ENCODE measurements at regions not wholly inside any gene's neighbourhood (a gene's known extent, or its start where the extent isn't known, plus 50 kb on each side); places are given as distances from the start of the nearest gene placed in this dataset.

DNA sequence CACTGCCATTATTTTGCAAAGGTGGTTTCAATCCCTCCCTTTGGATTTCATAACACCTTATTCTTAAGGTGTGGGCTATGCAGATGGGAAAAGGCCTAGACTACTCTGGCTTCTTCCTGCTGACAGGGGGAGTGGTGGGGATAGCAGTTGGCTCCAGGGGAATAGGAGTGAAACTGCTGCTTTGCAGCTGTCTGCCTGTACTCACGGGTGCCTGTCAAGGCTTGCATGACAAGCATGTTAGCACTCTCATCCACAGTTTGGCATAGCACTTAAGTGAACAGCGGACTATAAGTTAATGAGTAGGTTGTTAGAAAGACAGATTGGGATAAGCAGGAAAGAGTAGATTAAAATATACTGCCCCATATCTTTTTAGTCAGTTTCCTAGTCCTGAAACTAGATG is 287.5 kb upstream of the DAB1 start:
- Histone ChIP-seq H3K4me2 (ENCODE audit: control insufficient read depth, insufficient read depth) (no peak overlapping the region), H3K4me3 (no peak overlapping the region), H3K9ac (ENCODE audit: control insufficient read depth, insufficient read depth, low read length) (no peak overlapping the region), H4K20me1 (ENCODE audit: control insufficient read depth, insufficient read depth) (no peaks in the 10 kb centered on the region), H3K27ac (ENCODE audit: control insufficient read depth, insufficient read depth) (no peak overlapping the region), H3K36me3 (ENCODE audit: control insufficient read depth in 2 of 2, insufficient read depth in 2 of 2, low read length in 1 of 2) (no peaks in the 10 kb centered on the region), H3K9me3 (replicated peaks; ENCODE audit: control insufficient read depth, insufficient read depth, low read length) (no peaks in the 10 kb centered on the region), H2AFZ (ENCODE audit: control insufficient read depth, low read depth, low read length) (no peak overlapping the region), H3K27me3 (replicated peaks in 1 of 2; ENCODE audit: control insufficient read depth in 2 of 2, insufficient read depth in 2 of 2, low read length in 1 of 2) (no peaks in the 10 kb centered on the region; a peak in 1 of 4 replicates), H3K4me1 (ENCODE audit: control insufficient read depth, insufficient read depth, low read length) (no peaks in the 10 kb centered on the region), H3K79me2 (ENCODE audit: control insufficient read depth, insufficient read depth, low read length) (no peaks in the 10 kb centered on the region)
- POLR2A ChIA-PET = no interaction called here
- ATAC-seq (no peak), DNase-seq (ENCODE audit: low read depth, low spot score) (no peak), FAIRE-seq (no peak)
- in situ Hi-C loops (cut with MboI) = no loop called here
- RAD21 ChIA-PET (ENCODE audit: unreplicated experiment) = no interaction called here
- 5% methylated on average over 2 of the region's 2 CpGs for WGBS (ENCODE audit: insufficient coverage, insufficient replicate concordance, low lambda C conversion rate, missing lambda C conversion rate)
- CTCF ChIA-PET = no interaction called here
- no peak for TF ChIP-seq EZH2 (IDR thresholded peaks at IDR 0.05; ENCODE audit: borderline replicate concordance, control insufficient read depth, low read depth, low read length)
- SMC1A ChIA-PET (ENCODE audit: uncharacterized antibody, unreplicated experiment) = no interaction called here
- intact Hi-C loops (cut with micrococcal nuclease; ENCODE audit: unreplicated experiment) = no loop called here
- no TSS peak for BruUV-seq (replicated peaks)

DNA sequence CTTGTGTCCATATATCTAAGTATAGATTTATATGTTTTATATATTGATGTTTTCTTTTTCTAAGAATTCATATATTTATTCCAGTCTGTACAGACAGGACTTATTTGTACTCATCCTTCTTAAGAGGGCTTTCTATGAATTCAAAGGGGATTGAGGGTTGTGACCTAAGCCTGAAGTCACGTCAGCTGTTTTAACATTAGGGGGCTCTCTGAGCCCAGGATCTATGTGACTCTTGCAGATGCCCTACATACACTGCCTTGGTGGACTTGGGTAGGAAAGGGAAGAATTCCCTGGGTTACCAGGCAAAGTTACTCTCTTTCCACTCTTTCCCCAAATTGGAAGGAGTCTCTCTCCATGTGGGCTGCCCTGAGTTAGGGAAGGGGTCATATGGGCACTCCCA is 283.8 kb upstream of the DAB1 start:
- no peaks in the 10 kb centered on the region for H3K27me3 ChIP-seq (replicated peaks in 1 of 2; ENCODE audit: control insufficient read depth in 2 of 2, insufficient read depth in 2 of 2, low read length in 1 of 2)
- H3K9me3 ChIP-seq (replicated peaks; ENCODE audit: control insufficient read depth, insufficient read depth, low read length) = no peaks in the 10 kb centered on the region
- POLR2A ChIA-PET = no interaction called here
- H3K36me3 ChIP-seq (ENCODE audit: control insufficient read depth in 2 of 2, insufficient read depth in 2 of 2, low read length in 1 of 2) = no peaks in the 10 kb centered on the region
- no peaks in the 10 kb centered on the region for H3K4me1 ChIP-seq (ENCODE audit: control insufficient read depth, insufficient read depth, low read length)
- FAIRE-seq (no peak), DNase-seq (ENCODE audit: low read depth, low spot score) (no peak), ATAC-seq (no peak)
- intact Hi-C loops (cut with micrococcal nuclease; ENCODE audit: unreplicated experiment) (no loop called here), in situ Hi-C loops (cut with MboI) (no loop called here)
- H2AFZ ChIP-seq (ENCODE audit: control insufficient read depth, low read depth, low read length) = no peak overlapping the region
- RAD21 ChIA-PET (ENCODE audit: unreplicated experiment) = no interaction called here
- H3K9ac ChIP-seq (ENCODE audit: control insufficient read depth, insufficient read depth, low read length) = no peak overlapping the region
- SMC1A ChIA-PET (ENCODE audit: uncharacterized antibody, unreplicated experiment) = no interaction called here
- H3K4me3 ChIP-seq = no peak overlapping the region
- H3K4me2 ChIP-seq (ENCODE audit: control insufficient read depth, insufficient read depth) = no peak overlapping the region
- H3K79me2 ChIP-seq (ENCODE audit: control insufficient read depth, insufficient read depth, low read length) = no peaks in the 10 kb centered on the region
- H4K20me1 ChIP-seq (ENCODE audit: control insufficient read depth, insufficient read depth) = no peaks in the 10 kb centered on the region
- WGBS (ENCODE audit: insufficient coverage, insufficient replicate concordance, low lambda C conversion rate, missing lambda C conversion rate) = 20% methylated on average over 1 of the region's 1 CpG
- TF ChIP-seq EP300 (IDR thresholded peaks at IDR 0.05; ENCODE audit: borderline replicate concordance in 1 of 2, control insufficient read depth in 1 of 2, low read depth in 2 of 2, low read length in 2 of 2) (no peak), TCF3 (IDR thresholded peaks at IDR 0.05; ENCODE audit: borderline replicate concordance, insufficient read depth, low read depth, low read length) (no peak), RB1 (IDR thresholded peaks at IDR 0.05; ENCODE audit: borderline replicate concordance) (no peak), RELA (IDR thresholded peaks at IDR 0.05; ENCODE audit: borderline replicate concordance, partially characterized antibody) (no peak), PBX3 (IDR thresholded peaks at IDR 0.05; ENCODE audit: insufficient replicate concordance, low read depth, low read length) (no peak), NFYB (IDR thresholded peaks at IDR 0.05; ENCODE audit: insufficient read depth, low read depth, low read length) (no peak), RBBP5 (conservative IDR thresholded peaks at IDR 0.05) (no peak), KDM1A (IDR thresholded peaks at IDR 0.05; ENCODE audit: borderline replicate concordance) (no peak)
- TF ChIP-seq, protein P1, sequence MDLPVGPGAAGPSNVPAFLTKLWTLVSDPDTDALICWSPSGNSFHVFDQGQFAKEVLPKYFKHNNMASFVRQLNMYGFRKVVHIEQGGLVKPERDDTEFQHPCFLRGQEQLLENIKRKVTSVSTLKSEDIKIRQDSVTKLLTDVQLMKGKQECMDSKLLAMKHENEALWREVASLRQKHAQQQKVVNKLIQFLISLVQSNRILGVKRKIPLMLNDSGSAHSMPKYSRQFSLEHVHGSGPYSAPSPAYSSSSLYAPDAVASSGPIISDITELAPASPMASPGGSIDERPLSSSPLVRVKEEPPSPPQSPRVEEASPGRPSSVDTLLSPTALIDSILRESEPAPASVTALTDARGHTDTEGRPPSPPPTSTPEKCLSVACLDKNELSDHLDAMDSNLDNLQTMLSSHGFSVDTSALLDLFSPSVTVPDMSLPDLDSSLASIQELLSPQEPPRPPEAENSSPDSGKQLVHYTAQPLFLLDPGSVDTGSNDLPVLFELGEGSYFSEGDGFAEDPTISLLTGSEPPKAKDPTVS (IDR thresholded peaks at IDR 0.05; ENCODE audit: low read depth, low read length) = no peak
- TF ChIP-seq, protein P2, sequence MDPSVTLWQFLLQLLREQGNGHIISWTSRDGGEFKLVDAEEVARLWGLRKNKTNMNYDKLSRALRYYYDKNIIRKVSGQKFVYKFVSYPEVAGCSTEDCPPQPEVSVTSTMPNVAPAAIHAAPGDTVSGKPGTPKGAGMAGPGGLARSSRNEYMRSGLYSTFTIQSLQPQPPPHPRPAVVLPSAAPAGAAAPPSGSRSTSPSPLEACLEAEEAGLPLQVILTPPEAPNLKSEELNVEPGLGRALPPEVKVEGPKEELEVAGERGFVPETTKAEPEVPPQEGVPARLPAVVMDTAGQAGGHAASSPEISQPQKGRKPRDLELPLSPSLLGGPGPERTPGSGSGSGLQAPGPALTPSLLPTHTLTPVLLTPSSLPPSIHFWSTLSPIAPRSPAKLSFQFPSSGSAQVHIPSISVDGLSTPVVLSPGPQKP (IDR thresholded peaks at IDR 0.05; ENCODE audit: low read depth, low read length) = no peak
- no TSS peak for BruUV-seq (replicated peaks)
- CTCF ChIA-PET = no interaction called here
- H3K27ac ChIP-seq (ENCODE audit: control insufficient read depth, insufficient read depth) = no peak overlapping the region

Data from GM12878 (cell line).